Gastrocnemius medialis (tissue), 4 donors: ENCODE measurements at regions not wholly inside any gene's neighbourhood (a gene's known extent, or its start where the extent isn't known, plus 50 kb on each side); places are given as distances from the start of the nearest gene placed in this dataset.

Experiments
- ATAC-seq, 2 donors: fragments of 150-250 bp; one replicate each; pipeline ENCODE4 v1.9.1; 2016
- DNase-seq, 2 donors: peaks; one replicate each; pipeline ENCODE4 v3.0.0-alpha.2; 2019
- H3K27ac ChIP-seq, 4 donors: fragments of 200-600 bp; sonication (generic); 1 replicate in 1 of 4; 2 replicates in 3 of 4; pipeline ENCODE4 v1.5.1; 2016 to 2018; ENCODE audit warnings: mild to moderate bottlenecking in 2 of 4, moderate library complexity in 1 of 4
- H3K27me3 ChIP-seq, 3 donors: fragments of 200-600 bp; sonication (generic) in 2 of 3; 1 replicate in 1 of 3; 2 replicates in 2 of 3; pipeline versions ENCODE4 v1.5.1 to v1.6.0; 2016 to 2019; ENCODE audit warnings: mild to moderate bottlenecking in 1 of 3, moderate library complexity in 1 of 3
- H3K36me3 ChIP-seq, 2 donors: fragments of 200-600 bp; sonication (generic) in 1 of 2; one replicate each; pipeline ENCODE4 v1.5.1; 2017 to 2018
- H3K4me1 ChIP-seq, 2 donors: fragments of 200-600 bp; sonication (generic) in 1 of 2; one replicate each; pipeline ENCODE4 v1.5.1; 2016 to 2017; ENCODE audit warnings: mild to moderate bottlenecking in 2 of 2
- H3K4me3 ChIP-seq, 4 donors: fragments of 200-600 bp; sonication (generic) in 3 of 4; 1 replicate in 1 of 4; 2 replicates in 3 of 4; pipeline ENCODE4 v1.5.1; 2016 to 2019; ENCODE audit warnings: mild to moderate bottlenecking in 2 of 4
- H3K9me3 ChIP-seq, 3 donors: fragments of 200-600 bp; sonication (generic) in 2 of 3; 1 replicate in 1 of 3; 2 replicates in 2 of 3; pipeline ENCODE4 v1.5.1; 2016 to 2019
- CTCF ChIP-seq, 5 experiments: fragments of 450-650 bp in 3 of 5; fragments of 200-600 bp in 2 of 5; sonication (generic) in 2 of 5; IDR thresholded peaks in 4 of 5; conservative IDR thresholded peaks in 1 of 5; 1 replicate in 4 of 5; 2 replicates in 1 of 5; pipeline ENCODE4 v1.5.1; 2016 to 2019; ENCODE audit warnings: antibody characterized with exemption in 5 of 5, mild to moderate bottlenecking in 3 of 5, moderate library complexity in 3 of 5
- POLR2A ChIP-seq, 2 donors: fragments of 450-650 bp; IDR thresholded peaks; one replicate each; pipeline ENCODE4 v1.6.1; 2017; ENCODE audit warnings: antibody characterized with exemption in 2 of 2, mild to moderate bottlenecking in 2 of 2, moderate library complexity in 2 of 2
- in situ Hi-C, 4 donors: fragments of 200-750 bp; cut with MboI; loops; one replicate each; pipeline versions ENCODE4 v1.15.0 to v1.8.0; 2017; ENCODE audit warnings: low sequenced_read_pairs in 4 of 4
- intact Hi-C: fragments of 100-400 bp; cut with DNase I; formaldehyde crosslinking; loops from one replicate; pipeline ENCODE4 v1.15.1; 2023; ENCODE audit warnings: low total_unique reads

- no peak for DNase-seq
- Histone ChIP-seq H3K27me3 (peaks cover 18 to 56% (median 24%) of the 10 kb centered on the region in 3 donors), H3K4me3 (peak overlapping the region; percentile 27 to 36 (median 31)), H3K36me3 (no peaks in the 10 kb centered on the region), H3K4me1 (peaks cover 0 to 11% of the 10 kb centered on the region in 2 donors), H3K27ac (no peak overlapping the region), H3K9me3 (no peaks in the 10 kb centered on the region)
- no peak for TF ChIP-seq CTCF (IDR thresholded peaks at IDR 0.05 in 4 of 5, conservative IDR thresholded peaks at IDR 0.05 in 1 of 5)
- TF ChIP-seq POLR2A (IDR thresholded peaks at IDR 0.05) = no peak
- in situ Hi-C loops = no loop called here
- ATAC-seq = no peak
- intact Hi-C loops = no loop called here
Observed at GRCh38 chr13:107867701-107868661, 347.4 kb downstream of the LIG4 start.

GRCh38 chr13:107866941-107867623 lies 348.3 kb downstream of the LIG4 start:
- intact Hi-C loops (no loop called here), in situ Hi-C loops (no loop called here)
- Histone ChIP-seq H3K4me1 (peaks cover 0 to 11% of the 10 kb centered on the region in 2 donors), H3K4me3 (peak overlapping the region; percentile 11 to 36 (median 30)), H3K9me3 (no peaks in the 10 kb centered on the region), H3K27me3 (peaks cover 18 to 56% (median 24%) of the 10 kb centered on the region in 3 donors), H3K36me3 (no peaks in the 10 kb centered on the region), H3K27ac (no peak overlapping the region)
- ATAC-seq (no peak), DNase-seq (no peak)
- TF ChIP-seq CTCF (IDR thresholded peaks at IDR 0.05 in 4 of 5, conservative IDR thresholded peaks at IDR 0.05 in 1 of 5) (no peak), POLR2A (IDR thresholded peaks at IDR 0.05) (no peak)

- peak overlapping the region; percentile 19 to 35 (median 26) for H3K4me3 ChIP-seq
- TF ChIP-seq CTCF (IDR thresholded peaks at IDR 0.05 in 4 of 5, conservative IDR thresholded peaks at IDR 0.05 in 1 of 5) (no peak), POLR2A (IDR thresholded peaks at IDR 0.05) (no peak)
- no peaks in the 10 kb centered on the region for H3K36me3 ChIP-seq
- no peak overlapping the region for H3K27ac ChIP-seq
- in situ Hi-C loops = no loop called here
- H3K27me3 ChIP-seq = peaks cover 15 to 56% (median 24%) of the 10 kb centered on the region in 3 donors
- no peak for ATAC-seq
- intact Hi-C loops = no loop called here
- DNase-seq = no peak
- no peaks in the 10 kb centered on the region for H3K9me3 ChIP-seq
- H3K4me1 ChIP-seq = peaks cover 0 to 11% of the 10 kb centered on the region in 2 donors
Observed at GRCh38 chr13:107866032-107866940, 349.1 kb downstream of the LIG4 start.

- Histone ChIP-seq H3K27ac (no peak overlapping the region), H3K36me3 (no peaks in the 10 kb centered on the region), H3K4me1 (peaks cover 0 to 11% of the 10 kb centered on the region in 2 donors), H3K27me3 (peaks cover 15 to 56% (median 24%) of the 10 kb centered on the region in 3 donors), H3K9me3 (no peaks in the 10 kb centered on the region), H3K4me3 (peak overlapping the region in 3 of 4 donors; percentile 25 to 35 (median 28))
- no peak for ATAC-seq
- DNase-seq = no peak
- in situ Hi-C loops = no loop called here
- TF ChIP-seq POLR2A (IDR thresholded peaks at IDR 0.05) (no peak), CTCF (IDR thresholded peaks at IDR 0.05 in 4 of 5, conservative IDR thresholded peaks at IDR 0.05 in 1 of 5) (no peak)
- intact Hi-C loops = no loop called here
Observed at GRCh38 chr13:107865643-107866031, 349.7 kb downstream of the LIG4 start.
